GM23338 (cell line): ENCODE measurements at regions not wholly inside any gene's neighbourhood (a gene's known extent, or its start where the extent isn't known, plus 50 kb on each side); places are given as distances from the start of the nearest gene placed in this dataset.

Experiments
- ATAC-seq: fragments of 200-7000 bp; cut with Tn5 transposase; 3 replicates; pipeline ENCODE4 v1.9.1; 2020
- DNase-seq: peaks from one replicate; pipeline ENCODE4 v3.0.0-alpha.2; 2015; ENCODE audit warnings: low spot score
- H2AFZ ChIP-seq: fragments of 200-600 bp; sonication (generic); 2 replicates; pipeline ENCODE4 v1.8.0; 2016; ENCODE audit warnings: antibody characterized with exemption, mild to moderate bottlenecking, moderate library complexity
- H3F3A ChIP-seq: fragments of 200-600 bp; sonication (generic); replicated peaks from 2 replicates; pipeline ENCODE4 v1.8.0; 2017; ENCODE audit warnings: antibody characterized with exemption, mixed run types, low read depth
- H3K27ac ChIP-seq: fragments of 200-600 bp; sonication (generic); 2 replicates; pipeline ENCODE4 v1.6.1; 2016; ENCODE audit warnings: low read depth
- H3K27me3 ChIP-seq: fragments of 200-600 bp; sonication (generic); 2 replicates; pipeline ENCODE4 v1.8.0; 2016; ENCODE audit warnings: mild to moderate bottlenecking, mixed run types, moderate library complexity; ENCODE audit not compliant: insufficient read depth
- H3K36me3 ChIP-seq: fragments of 200-600 bp; sonication (generic); 2 replicates; pipeline ENCODE4 v1.8.0; 2016; ENCODE audit warnings: mild to moderate bottlenecking; ENCODE audit not compliant: insufficient read depth
- H3K4me1 ChIP-seq: fragments of 200-600 bp; sonication (generic); 2 replicates; pipeline ENCODE4 v1.8.0; 2016; ENCODE audit warnings: mild to moderate bottlenecking, moderate library complexity; ENCODE audit not compliant: insufficient read depth
- H3K4me2 ChIP-seq: fragments of 200-600 bp; sonication (generic); 2 replicates; pipeline ENCODE4 v1.7.1; 2017; ENCODE audit warnings: mixed run types
- H3K4me3 ChIP-seq: fragments of 200-600 bp; sonication (generic); 2 replicates; pipeline ENCODE4 v1.6.1; 2016; ENCODE audit warnings: mixed run types
- H3K79me2 ChIP-seq: fragments of 200-600 bp; sonication (generic); replicated peaks from 2 replicates; pipeline ENCODE4 v1.8.0; 2017; ENCODE audit warnings: mild to moderate bottlenecking; ENCODE audit not compliant: insufficient read depth
- H3K9me2 ChIP-seq: fragments of 200-600 bp; sonication (generic); 2 replicates; pipeline ENCODE4 v1.8.0; 2017; ENCODE audit not compliant: insufficient read depth
- H4K20me1 ChIP-seq: fragments of 200-600 bp; sonication (generic); replicated peaks from 2 replicates; pipeline ENCODE4 v1.8.0; 2017; ENCODE audit warnings: mild to moderate bottlenecking; ENCODE audit not compliant: insufficient read depth
- H3K27ac Mint-ChIP-seq: 2 replicates; pipeline ENCODE4 v1.8.0; 2020; ENCODE audit warnings: inconsistent platforms, mild to moderate bottlenecking, moderate library complexity, mixed read lengths
- H3K27me3 Mint-ChIP-seq: 3 replicates; pipeline ENCODE4 v1.8.0; 2022; ENCODE audit warnings: low read depth, mild to moderate bottlenecking, moderate library complexity, mixed read lengths, inconsistent platforms; ENCODE audit not compliant: insufficient read depth, poor library complexity
- H3K36me3 Mint-ChIP-seq: 3 replicates; pipeline ENCODE4 v1.8.0; 2021; ENCODE audit warnings: low read depth, mild to moderate bottlenecking, inconsistent platforms, moderate library complexity, mixed read lengths
- H3K4me1 Mint-ChIP-seq: 3 replicates; pipeline ENCODE4 v1.8.0; 2020; ENCODE audit warnings: mild to moderate bottlenecking, inconsistent platforms, mixed read lengths
- H3K4me3 Mint-ChIP-seq: 3 replicates; pipeline ENCODE4 v1.8.0; 2021; ENCODE audit warnings: moderate library complexity, mild to moderate bottlenecking, inconsistent platforms, mixed read lengths
- H3K9me3 Mint-ChIP-seq: 3 replicates; pipeline ENCODE4 v1.8.0; 2020; ENCODE audit warnings: moderate library complexity, mild to moderate bottlenecking, inconsistent platforms, mixed read lengths
- CREB1 ChIP-seq: fragments of 250-450 bp; sonication (Bioruptor Pico); IDR thresholded peaks from 2 replicates; pipeline ENCODE4 v1.5.0; 2020; ENCODE audit warnings: low read depth, mild to moderate bottlenecking, moderate library complexity
- CTCF ChIP-seq, 2 experiments: fragments of 200-600 bp in 1 of 2; sonication (generic) in 1 of 2; conservative IDR thresholded peaks; 2 replicates each; pipeline versions ENCODE4 v1.5.1 to v1.6.1; 2016 to 2017; ENCODE audit warnings: antibody characterized with exemption in 2 of 2, low read depth in 2 of 2, mild to moderate bottlenecking in 2 of 2, moderate library complexity in 1 of 2
- ETS1 ChIP-seq: IDR thresholded peaks from 2 replicates; pipeline ENCODE4 v1.6.1; 2016; ENCODE audit warnings: antibody characterized with exemption
- EZH2 ChIP-seq: fragments of 200-600 bp; sonication (generic); IDR thresholded peaks from one replicate; pipeline ENCODE4 v1.8.0; 2017; ENCODE audit warnings: antibody characterized with exemption, mild to moderate bottlenecking, low read depth; ENCODE audit not compliant: unreplicated experiment
- EZH2phosphoT487 ChIP-seq: fragments of 200-600 bp; sonication (generic); IDR thresholded peaks from one replicate; pipeline ENCODE4 v1.8.1; 2018; ENCODE audit warnings: antibody characterized with exemption; ENCODE audit not compliant: unreplicated experiment
- JUNB ChIP-seq: IDR thresholded peaks from one replicate; pipeline ENCODE4 v1.6.1; 2016; ENCODE audit warnings: antibody characterized with exemption; ENCODE audit not compliant: unreplicated experiment
- NANOG ChIP-seq: IDR thresholded peaks from 2 replicates; pipeline ENCODE4 v1.6.1; 2016; ENCODE audit warnings: antibody characterized with exemption, borderline replicate concordance
- POLR2AphosphoS5 ChIP-seq: IDR thresholded peaks from 2 replicates; pipeline ENCODE4 v1.6.1; 2016; ENCODE audit warnings: antibody characterized with exemption, low read depth
- REST ChIP-seq: IDR thresholded peaks from one replicate; pipeline ENCODE4 v1.6.1; 2018; ENCODE audit warnings: antibody characterized with exemption; ENCODE audit not compliant: unreplicated experiment
- STAT1 ChIP-seq: IDR thresholded peaks from one replicate; pipeline ENCODE4 v1.6.1; 2016; ENCODE audit warnings: antibody characterized with exemption; ENCODE audit not compliant: unreplicated experiment
- ZNF114 ChIP-seq: fragments of 250-450 bp; sonication (Bioruptor Pico); IDR thresholded peaks from 2 replicates; pipeline ENCODE4 v1.5.0; 2020; ENCODE audit warnings: mild to moderate bottlenecking, moderate library complexity
- ZNF331 ChIP-seq: fragments of 250-450 bp; sonication (Bioruptor Pico); IDR thresholded peaks from 2 replicates; pipeline ENCODE4 v1.5.0; 2020; ENCODE audit warnings: low read depth, mild to moderate bottlenecking, moderate library complexity
- TF ChIP-seq, protein P1 (sequence below): fragments of 250-450 bp; sonication (Bioruptor Pico); IDR thresholded peaks from 2 replicates; pipeline ENCODE4 v1.5.0; 2020; ENCODE audit warnings: mild to moderate bottlenecking, moderate library complexity

DNA sequence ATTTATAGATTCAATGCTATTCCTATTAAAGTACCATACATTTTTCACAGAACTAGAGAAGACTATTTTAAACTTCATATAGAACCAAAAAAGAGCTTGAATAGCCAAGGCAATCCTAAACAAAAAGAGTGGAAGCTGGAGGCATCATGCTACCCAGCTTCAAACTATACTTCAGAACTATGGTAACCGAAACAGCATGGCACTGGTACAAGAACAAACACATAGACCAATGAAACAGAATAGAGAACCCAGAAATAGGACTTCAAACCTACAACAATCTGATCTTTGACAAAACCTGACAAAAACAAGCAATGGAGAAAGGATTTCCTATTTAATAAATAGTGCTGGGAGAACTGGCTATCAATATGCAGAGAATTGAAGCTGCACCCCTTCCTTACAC, 134.2 kb upstream of the PAQR3 start:
- no peaks in the 10 kb centered on the region for H3K27me3 ChIP-seq
- no peaks in the 10 kb centered on the region for H3K9me2 ChIP-seq
- no peaks in the 10 kb centered on the region for H3K79me2 ChIP-seq
- H3F3A ChIP-seq = no peaks in the 10 kb centered on the region
- H3K4me1 ChIP-seq = no peaks in the 10 kb centered on the region
- no peaks in the 10 kb centered on the region for H3K27me3 Mint-ChIP-seq
- H3K4me3 ChIP-seq = no peak overlapping the region
- H3K36me3 ChIP-seq = no peaks in the 10 kb centered on the region
- peaks cover 12% of the 10 kb centered on the region; the same call in 2 of the 3 replicates for H3K9me3 Mint-ChIP-seq
- TF ChIP-seq ZNF331 (CRISPR knock-in tag) (no peak), NANOG (no peak), JUNB (no peak), CREB1 (CRISPR knock-in tag) (no peak), ETS1 (no peak), EZH2 (no peak), STAT1 (no peak), POLR2AphosphoS5 (no peak), CTCF (conservative IDR thresholded peaks at IDR 0.05; ENCODE audit: low read depth in 2 of 2) (no peak), REST (no peak), ZNF114 (CRISPR knock-in tag) (no peak), EZH2phosphoT487 (no peak)
- TF ChIP-seq, protein P1, sequence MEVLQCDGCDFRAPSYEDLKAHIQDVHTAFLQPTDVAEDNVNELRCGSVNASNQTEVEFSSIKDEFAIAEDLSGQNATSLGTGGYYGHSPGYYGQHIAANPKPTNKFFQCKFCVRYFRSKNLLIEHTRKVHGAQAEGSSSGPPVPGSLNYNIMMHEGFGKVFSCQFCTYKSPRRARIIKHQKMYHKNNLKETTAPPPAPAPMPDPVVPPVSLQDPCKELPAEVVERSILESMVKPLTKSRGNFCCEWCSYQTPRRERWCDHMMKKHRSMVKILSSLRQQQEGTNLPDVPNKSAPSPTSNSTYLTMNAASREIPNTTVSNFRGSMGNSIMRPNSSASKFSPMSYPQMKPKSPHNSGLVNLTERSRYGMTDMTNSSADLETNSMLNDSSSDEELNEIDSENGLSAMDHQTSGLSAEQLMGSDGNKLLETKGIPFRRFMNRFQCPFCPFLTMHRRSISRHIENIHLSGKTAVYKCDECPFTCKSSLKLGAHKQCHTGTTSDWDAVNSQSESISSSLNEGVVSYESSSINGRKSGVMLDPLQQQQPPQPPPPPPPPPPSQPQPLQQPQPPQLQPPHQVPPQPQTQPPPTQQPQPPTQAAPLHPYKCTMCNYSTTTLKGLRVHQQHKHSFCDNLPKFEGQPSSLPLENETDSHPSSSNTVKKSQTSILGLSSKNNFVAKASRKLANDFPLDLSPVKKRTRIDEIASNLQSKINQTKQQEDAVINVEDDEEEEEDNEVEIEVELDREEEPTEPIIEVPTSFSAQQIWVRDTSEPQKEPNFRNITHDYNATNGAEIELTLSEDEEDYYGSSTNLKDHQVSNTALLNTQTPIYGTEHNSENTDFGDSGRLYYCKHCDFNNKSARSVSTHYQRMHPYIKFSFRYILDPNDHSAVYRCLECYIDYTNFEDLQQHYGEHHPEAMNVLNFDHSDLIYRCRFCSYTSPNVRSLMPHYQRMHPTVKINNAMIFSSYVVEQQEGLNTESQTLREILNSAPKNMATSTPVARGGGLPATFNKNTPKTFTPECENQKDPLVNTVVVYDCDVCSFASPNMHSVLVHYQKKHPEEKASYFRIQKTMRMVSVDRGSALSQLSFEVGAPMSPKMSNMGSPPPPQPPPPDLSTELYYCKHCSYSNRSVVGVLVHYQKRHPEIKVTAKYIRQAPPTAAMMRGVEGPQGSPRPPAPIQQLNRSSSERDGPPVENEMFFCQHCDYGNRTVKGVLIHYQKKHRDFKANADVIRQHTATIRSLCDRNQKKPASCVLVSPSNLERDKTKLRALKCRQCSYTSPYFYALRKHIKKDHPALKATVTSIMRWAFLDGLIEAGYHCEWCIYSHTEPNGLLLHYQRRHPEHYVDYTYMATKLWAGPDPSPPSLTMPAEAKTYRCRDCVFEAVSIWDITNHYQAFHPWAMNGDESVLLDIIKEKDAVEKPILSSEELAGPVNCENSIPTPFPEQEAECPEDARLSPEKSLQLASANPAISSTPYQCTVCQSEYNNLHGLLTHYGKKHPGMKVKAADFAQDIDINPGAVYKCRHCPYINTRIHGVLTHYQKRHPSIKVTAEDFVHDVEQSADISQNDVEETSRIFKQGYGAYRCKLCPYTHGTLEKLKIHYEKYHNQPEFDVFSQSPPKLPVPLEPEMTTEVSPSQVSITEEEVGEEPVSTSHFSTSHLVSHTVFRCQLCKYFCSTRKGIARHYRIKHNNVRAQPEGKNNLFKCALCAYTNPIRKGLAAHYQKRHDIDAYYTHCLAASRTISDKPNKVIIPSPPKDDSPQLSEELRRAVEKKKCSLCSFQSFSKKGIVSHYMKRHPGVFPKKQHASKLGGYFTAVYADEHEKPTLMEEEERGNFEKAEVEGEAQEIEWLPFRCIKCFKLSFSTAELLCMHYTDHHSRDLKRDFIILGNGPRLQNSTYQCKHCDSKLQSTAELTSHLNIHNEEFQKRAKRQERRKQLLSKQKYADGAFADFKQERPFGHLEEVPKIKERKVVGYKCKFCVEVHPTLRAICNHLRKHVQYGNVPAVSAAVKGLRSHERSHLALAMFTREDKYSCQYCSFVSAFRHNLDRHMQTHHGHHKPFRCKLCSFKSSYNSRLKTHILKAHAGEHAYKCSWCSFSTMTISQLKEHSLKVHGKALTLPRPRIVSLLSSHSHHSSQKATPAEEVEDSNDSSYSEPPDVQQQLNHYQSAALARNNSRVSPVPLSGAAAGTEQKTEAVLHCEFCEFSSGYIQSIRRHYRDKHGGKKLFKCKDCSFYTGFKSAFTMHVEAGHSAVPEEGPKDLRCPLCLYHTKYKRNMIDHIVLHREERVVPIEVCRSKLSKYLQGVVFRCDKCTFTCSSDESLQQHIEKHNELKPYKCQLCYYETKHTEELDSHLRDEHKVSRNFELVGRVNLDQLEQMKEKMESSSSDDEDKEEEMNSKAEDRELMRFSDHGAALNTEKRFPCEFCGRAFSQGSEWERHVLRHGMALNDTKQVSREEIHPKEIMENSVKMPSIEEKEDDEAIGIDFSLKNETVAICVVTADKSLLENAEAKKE (CRISPR knock-in tag) = no peak
- no peak for ATAC-seq
- H3K4me1 Mint-ChIP-seq = no peaks in the 10 kb centered on the region
- no peak overlapping the region for H3K27ac ChIP-seq
- H3K4me3 Mint-ChIP-seq = no peak overlapping the region
- H4K20me1 ChIP-seq = no peaks in the 10 kb centered on the region
- H3K36me3 Mint-ChIP-seq = no peaks in the 10 kb centered on the region; the same call in 2 of the 3 replicates
- DNase-seq = no peak
- H3K4me2 ChIP-seq = no peak overlapping the region
- H2AFZ ChIP-seq = no peak overlapping the region
- H3K27ac Mint-ChIP-seq = no peak overlapping the region
